HG03439 (cell line): ENCODE measurements at regions not wholly inside any gene's neighbourhood (a gene's known extent, or its start where the extent isn't known, plus 50 kb on each side); places are given as distances from the start of the nearest gene placed in this dataset.
A peak's percentile ranks its signal among the peaks of the same experiment; 100 is the strongest.
"Not testable (repeated sequence)": the region's sequence is repeated elsewhere in the genome, so short reads cannot be mapped to it uniquely, and the experiment has no call there.

Experiments used
- ATAC-seq: cut with Tn5 transposase; IDR thresholded peaks from one replicate; pipeline ENCODE4 v1.9.1; 2021; ENCODE audit warnings: mild to moderate bottlenecking, moderate library complexity; ENCODE audit not compliant: unreplicated experiment

GRCh38 chr6:74597840-74598239, 608.0 kb downstream of the COL12A1 start:
- peak; percentile 29 for ATAC-seq

- no peak for ATAC-seq
Measured at GRCh38 chr6:74597266-74597665, 608.6 kb downstream of the COL12A1 start.

DNA sequence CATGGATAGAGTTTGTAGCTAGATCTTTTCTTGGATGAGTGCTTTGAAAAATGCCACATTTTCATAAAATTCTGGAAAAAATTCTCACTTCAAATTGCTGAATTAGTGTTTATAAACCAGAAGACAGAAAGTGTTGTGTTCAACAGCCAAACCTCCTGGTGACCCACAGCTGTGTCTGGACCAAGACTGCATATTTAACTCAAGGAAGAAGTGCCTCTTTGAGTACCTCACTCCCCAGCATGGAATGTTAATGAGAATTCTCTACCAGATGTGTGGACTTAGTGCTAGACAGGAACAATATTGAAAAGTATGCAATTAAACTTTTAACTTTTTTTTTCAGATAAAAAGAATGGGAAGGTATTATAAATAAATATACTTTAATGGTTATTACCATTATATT, 609.3 kb downstream of the COL12A1 start:
- no peak for ATAC-seq

GRCh38 chr6:74594350-74594749, 611.5 kb downstream of the COL12A1 start:
- ATAC-seq = not testable (repeated sequence)

GRCh38 chr6:74588094-74588832, 617.6 kb downstream of the COL12A1 start:
- no peak for ATAC-seq

GRCh38 chr6:74587386-74587785, 618.5 kb downstream of the COL12A1 start:
- no peak for ATAC-seq

DNA sequence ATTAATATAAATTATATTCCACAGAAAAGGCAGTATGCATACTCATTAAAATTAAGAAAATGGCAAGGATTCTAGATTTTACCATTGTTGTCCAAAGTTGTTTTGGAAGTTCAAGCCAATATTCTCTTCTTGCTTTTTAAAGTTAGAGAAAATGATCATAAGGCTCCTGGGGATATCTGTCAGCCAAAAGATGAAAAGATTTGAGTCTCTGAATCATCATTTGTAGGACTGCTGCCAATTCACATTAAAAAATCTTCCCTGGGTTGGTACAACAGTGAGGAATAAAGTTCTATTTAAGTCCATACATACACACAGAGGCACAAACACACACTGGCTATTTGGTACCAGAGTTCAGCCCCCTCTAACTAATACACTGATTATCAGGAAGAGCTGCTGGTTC, 620.1 kb downstream of the COL12A1 start:
- no peak for ATAC-seq

- ATAC-seq = no peak
Measured at GRCh38 chr6:74581681-74582080, 624.2 kb downstream of the COL12A1 start.

GRCh38 chr6:74579794-74580193, 626.1 kb downstream of the COL12A1 start:
- ATAC-seq = no peak

- ATAC-seq = no peak
Measured at GRCh38 chr6:74579047-74579446, 626.8 kb downstream of the COL12A1 start.

- ATAC-seq = no peak
Measured at GRCh38 chr6:74578339-74578738, 627.5 kb downstream of the COL12A1 start.

DNA sequence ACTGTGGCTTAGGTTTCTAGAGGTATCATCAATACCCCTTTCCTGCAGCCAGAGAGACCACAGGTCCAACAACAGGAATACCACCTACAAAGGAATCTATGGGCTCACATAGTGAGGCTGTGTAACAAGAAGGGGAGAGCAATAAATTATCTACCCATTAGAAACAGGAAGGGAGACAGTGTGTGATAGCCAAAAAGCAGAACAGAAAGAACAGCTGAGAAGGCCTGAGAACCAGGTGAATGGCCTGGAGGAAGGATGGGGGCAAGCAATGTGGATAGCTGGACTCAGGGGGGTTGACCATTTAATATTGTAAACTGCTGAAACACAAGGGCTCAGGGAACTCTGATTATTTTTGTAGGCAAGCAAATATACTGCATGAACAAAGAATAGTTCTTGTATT, 628.2 kb downstream of the COL12A1 start:
- peak; percentile 93 for ATAC-seq

DNA sequence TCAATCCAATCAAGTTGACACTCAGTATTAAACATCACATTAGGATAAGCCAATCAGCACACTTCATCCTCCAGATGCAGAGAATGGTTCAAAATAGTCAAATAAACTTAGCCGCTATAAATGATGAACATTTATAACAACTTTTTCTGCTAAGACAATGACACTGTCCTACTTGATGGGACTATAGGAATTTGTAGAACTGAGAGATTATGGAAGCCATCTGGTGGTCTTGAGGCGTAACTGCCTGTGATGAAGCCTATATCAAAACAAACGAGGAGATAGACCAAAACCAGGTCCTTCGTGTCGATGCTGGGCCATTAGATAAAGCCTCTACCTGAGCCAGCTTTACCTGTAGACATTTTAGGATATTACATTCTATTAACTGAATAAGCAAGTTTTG, 631.1 kb downstream of the COL12A1 start:
- ATAC-seq = no peak

DNA sequence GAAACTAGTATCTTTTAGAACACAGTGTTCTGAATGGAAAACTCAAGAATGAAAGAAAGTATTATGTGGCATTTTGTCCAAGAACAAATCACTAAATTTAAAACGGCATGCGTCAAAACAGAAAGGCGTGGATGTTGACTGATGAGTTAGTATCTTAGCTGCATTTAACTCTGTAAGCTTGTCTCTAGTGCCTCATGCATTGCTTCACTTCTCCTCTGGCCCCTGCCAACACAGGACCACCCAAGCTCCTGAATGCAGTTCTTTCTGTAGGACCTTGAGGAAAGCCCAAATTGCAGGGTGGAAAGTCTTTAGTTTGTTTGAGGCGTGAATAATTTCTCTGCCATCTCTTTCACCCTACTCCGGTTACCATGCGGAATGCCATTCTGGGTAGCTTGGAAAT, 632.2 kb downstream of the COL12A1 start:
- ATAC-seq = no peak

GRCh38 chr6:74570044-74570443, 635.8 kb downstream of the COL12A1 start:
- ATAC-seq = no peak

DNA sequence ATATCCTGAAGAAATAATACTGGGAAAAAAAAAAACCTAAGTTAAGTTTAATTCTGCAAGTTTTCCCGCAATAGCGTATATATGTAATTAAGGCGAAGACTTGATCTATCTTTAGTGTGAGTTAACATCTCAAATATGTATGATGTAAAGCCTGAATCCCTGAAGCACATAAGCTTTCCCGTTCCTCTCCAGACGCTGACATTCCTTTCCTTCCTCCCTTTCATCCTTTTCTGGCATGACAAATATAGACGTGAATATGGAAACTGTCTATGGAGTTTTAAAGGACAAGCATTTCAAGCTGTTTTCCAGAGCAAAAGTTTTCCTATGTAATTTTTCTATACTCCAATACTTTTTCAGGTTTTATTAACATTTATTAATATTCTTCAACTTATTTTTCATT, 637.0 kb downstream of the COL12A1 start:
- no peak for ATAC-seq

GRCh38 chr6:74567923-74568290, 637.9 kb downstream of the COL12A1 start:
- ATAC-seq = not testable (repeated sequence)

- no peak for ATAC-seq
Measured at GRCh38 chr6:74567281-74567922, 638.5 kb downstream of the COL12A1 start.

- no peak for ATAC-seq
Measured at GRCh38 chr6:74557236-74557635, 648.6 kb downstream of the COL12A1 start.

GRCh38 chr6:74554041-74554440, 651.8 kb downstream of the COL12A1 start:
- no peak for ATAC-seq

DNA sequence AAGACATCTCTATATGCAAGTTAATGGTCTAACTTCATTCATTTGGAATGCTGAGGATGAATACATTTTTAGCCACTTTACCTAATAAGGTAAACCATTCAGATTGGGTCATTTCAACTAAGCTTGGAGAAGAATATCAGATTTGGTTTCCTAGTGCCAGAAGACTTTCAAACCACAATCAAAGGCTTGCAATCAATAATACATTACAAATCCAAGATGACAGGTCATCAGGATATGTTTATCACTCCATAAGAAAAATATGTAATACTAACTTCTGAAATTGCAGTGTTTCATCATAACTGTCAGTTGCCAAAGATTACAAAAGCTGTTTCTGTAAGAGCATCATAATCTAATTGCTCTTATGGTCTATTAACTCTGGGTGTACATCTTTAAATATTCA, 654.0 kb downstream of the COL12A1 start:
- ATAC-seq = no peak

GRCh38 chr6:74550821-74551220, 655.0 kb downstream of the COL12A1 start:
- ATAC-seq = no peak

DNA sequence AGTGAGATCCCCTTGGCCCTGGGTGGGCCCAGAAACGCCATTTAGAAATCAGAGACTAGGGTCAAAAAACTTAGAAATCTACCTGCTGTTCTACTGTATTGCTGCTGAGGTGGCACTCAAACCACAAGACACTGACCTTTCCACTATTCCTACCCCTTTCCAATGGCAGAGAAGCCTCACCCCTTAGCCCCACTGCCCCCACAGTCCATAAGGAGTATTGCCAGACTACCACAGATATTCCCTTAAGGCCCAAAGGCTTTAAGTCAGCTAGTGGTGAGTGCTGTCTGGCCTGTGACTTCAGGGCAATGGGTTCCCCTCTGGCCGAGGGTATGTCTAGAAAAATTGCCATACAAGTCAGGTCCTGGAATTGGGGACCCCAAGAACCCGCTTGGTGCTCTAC, 656.1 kb downstream of the COL12A1 start:
- no peak for ATAC-seq
